NCI-H2081 treated with DMSO at 0.1 percent for 48 hours (cell line): ENCODE measurements at regions not wholly inside any gene's neighbourhood (a gene's known extent, or its start where the extent isn't known, plus 50 kb on each side); places are given as distances from the start of the nearest gene placed in this dataset.

Experiments
- DNase-seq: peaks from one replicate; lab custom pipeline; 2025; lab: John Stamatoyannopoulos, UW

DNA sequence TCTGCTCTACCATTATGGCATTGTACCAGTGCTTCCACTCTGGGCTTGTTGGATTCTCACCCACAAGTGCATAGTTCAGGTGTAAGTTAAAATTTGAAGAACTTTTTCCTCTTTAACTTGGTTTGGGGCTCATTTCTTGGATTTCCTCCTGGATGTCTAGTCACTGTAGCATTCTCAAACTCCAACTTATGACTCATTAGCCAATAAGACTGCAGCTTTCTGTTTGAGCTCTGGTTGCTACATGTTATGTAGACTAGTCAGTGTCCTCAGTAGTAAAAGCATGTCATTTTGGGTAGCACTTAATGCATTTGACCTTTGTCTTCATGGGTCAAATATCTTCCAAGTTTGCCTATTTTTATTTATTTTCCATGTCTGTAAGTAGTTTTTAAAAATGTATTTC, 790.8 kb downstream of the BRINP1 start:
- no peak for DNase-seq

DNA sequence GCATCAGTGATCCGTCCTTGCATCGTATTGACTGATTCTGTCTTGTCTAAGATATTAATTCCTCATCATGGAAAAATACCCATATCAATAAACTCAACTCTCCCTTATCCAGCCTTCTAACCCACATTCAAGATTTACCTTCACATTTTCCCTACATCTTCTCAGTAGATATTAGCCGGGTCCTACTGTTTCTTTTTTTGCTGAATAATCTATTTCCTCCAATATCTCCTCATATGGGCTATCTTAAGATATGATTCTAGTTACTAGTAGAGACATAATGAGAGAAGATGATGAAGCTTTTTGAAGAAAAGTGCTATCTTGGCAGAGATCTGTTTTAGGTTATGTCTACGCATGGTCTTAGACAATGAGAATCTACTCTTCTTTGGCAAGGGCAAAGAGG, 785.8 kb downstream of the BRINP1 start:
- DNase-seq, result no peak

DNA sequence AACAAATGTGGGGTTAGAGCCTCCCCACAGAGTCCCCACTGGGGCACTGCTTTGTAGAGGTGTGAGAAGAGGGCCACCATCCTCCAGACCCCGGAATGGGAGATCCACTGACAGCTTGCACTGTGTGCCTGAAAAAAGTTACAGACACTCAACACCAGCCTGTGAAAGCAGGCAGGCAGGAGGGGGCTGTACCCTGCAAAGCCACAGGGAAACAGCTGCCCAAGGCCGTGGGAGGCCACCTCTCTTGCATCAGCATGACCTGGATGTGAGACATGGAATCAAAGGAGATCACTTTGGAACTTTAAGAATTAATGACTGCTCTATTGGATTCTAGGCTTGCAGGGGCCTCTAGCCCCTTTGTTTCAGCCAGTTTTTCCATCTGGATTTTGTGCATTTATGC, 782.3 kb downstream of the BRINP1 start:
- DNase-seq, result no peak

DNA sequence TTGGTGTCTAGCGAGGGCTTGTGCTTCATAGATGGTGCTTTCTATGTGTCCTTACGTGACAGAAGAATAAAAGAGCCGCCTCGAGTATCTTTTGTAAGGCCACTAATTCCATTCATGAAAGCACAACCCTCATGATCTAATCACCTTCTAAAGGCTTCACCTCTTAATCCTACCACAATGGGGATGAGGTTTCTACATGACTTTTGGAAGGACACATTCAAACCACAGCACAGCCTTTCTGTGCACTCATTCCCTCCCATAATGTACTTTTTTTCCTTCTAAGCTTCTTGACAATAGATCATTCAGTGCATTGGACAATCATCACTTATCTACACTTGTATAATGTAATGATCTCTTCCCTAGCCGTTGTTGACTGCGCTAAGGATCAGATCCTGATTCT, 774.8 kb downstream of the BRINP1 start:
- no peak for DNase-seq

DNA sequence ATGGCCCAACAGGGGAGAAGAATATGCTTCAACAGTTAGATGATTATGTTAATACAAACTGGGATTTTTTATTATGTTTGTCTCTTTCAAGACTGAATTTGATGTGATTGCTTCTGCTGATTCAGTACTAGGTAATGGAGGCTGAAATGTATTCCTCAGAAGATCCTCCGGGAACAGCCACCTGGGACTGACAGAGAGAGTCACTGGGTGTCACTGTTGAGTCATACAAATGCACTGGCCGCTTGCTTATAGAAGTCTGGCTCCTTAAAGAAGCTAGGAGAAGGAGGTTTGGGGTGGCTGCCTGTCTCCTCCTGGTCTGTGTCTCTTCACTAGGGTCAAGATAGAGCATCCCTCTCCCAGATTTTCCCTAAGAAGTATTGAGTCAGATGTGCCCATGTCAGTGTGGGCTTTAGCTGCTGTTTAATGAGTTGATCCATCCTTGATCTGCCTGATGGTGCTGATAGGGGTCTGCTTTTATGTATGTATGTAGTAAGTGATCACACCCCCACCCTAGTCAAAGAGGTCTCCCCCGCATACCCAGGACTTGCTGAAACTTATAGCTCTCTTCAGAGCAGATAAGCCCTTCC, 773.4 kb downstream of the BRINP1 start:
- peak; percentile 48 for DNase-seq

DNA sequence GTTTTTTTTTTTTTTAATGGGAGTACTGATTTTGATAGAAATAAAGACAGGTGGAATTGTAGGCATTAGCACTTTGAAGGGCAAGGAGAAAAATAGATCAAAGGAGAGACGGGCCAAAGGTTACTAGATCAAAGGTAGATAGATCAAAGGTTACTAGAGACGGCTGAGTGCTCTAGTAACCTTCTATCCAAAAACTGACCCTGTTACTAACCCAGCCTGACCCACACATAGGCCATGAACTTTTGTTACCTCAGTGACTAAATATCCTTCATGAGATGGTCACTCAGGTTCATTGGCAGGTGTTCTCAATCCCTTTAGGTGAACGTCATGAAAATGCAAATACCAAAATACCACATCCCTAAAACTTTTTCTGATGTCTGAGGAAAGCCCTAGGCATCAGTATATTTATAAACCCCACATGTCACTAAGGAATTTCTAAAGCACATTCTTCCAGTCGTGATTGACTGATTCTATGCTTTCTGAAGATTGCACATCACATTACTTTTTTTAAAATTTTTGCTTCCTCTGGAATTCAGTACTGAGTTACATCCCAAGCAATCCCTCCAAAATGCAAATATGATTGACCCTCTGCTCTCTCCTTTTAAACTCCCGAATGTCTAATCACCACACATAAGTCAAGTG, 772.7 kb downstream of the BRINP1 start:
- DNase-seq, result no peak

DNA sequence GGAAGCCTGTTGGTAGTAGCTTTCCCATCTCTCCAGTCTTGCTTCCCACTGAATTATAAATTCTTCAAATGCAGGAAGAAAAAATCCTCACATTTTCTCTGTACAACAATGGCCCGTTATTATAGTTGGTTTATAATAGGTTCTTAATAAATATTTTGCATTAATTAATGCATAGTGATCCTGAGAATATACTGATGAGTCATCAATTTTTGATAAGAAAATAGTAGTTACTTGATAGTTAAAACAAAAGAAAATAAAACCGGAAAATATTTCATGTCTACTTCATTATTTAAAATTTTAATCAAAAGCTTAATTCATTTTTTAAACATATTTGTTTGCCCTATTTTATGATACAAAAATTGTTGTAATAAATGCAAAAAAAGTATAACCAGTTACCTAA, 762.6 kb downstream of the BRINP1 start:
- no peak for DNase-seq

DNA sequence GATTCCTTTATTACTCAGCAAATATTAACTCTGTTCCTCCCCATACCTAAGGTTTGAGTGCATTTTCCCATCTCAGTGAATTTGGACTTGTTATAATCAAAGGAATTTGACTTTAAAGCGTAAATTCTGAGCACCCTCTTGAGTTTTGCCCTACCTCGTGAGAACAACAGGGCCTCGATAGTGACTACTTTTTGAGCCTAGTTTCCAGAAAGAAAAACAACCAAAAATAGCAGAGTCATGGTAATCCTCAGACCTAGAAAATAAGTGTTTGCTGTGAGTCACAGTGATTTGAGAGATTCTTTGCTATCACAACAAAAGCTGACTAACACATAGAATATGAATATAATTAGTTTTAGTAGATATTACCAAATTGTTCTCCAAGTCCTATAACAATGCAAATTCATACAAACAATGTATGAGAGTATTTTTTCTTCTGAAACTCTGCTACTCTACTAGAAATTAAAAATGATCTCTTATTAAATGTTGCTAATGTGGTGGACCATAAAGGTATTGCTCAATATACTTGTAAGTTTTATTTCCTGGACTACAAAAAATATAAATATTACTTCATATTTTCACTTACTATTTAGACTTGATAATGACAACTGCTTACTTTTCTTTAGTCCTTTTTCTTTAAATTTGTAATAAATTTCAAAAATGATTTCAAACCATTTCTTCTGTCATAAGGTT, 759.7 kb downstream of the BRINP1 start:
- no peak for DNase-seq

DNA sequence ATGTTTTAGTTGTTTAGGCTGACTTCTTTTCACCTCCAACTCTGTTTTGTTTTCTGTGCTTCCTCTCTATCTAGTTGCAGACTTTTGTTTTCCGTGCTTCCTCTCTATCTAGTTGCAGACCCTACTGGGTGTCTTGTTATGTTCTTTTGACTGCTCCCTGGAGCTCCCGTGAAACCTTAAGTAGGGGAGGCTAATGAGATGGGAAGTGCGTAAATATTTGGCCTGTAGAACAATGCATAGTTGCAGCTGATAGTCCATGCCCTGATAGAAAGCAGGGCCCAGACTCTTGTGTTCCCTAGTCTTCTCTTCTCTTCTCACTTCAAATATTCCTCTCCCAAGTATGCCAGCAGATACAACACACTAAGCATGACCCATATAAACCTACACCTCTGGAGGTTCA, 757.0 kb downstream of the BRINP1 start:
- no peak for DNase-seq

DNA sequence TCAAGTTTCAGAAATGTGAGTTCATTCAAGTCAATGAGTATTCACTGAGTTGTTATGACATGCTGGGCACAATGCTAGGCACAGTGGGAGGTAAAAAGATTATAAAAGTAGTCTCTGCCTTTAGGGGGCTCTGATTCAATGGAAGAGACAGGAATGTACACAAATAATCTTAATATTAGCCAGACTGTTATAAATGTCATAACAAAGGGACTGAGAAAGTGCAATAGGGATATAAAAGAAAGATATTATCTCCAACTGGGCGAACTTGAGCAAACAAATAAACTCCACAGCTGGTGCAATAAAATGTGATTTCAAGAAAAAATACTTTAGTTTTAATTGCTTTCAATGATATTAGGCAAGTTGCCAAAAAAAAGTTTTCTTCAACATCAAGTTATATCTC, 755.2 kb downstream of the BRINP1 start:
- DNase-seq, result no peak

DNA sequence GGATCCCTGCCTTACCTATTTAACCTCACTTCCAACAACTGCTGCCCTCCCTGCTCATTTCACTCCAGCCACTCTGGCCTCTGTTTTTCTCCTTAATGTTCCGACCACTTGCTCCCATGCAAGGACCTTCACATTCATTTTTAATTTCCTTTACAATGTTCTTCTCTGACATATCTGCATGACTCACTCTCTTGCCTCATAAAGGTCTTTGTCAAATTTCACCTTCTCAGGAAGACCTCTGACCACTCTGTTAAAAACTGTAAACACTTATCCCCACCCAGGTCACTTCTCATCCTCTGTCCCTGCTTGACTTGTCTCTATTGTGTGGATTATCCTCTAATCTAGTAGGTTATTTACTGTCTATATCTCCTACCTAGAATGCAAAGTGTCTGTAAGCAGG, 751.2 kb downstream of the BRINP1 start:
- DNase-seq, result no peak

DNA sequence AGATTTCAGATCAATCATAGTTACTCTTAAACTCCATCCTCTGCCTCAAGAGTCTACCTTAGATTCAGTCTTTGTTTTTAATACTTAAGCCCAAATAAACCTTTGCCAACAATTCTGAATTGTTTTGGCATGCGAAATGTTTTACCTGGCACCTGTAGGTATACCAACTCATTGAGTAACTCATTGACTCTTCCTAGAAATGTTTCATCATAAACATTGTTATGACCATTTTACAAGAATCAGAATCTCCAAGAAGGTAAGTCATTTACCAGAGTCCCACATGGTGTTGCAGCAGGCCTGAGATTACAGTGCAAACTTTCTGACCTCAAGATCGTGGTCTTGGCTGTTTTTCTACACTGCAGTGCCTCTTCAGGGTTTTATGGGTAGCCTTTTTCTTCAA, 750.4 kb downstream of the BRINP1 start:
- DNase-seq, result no peak

DNA sequence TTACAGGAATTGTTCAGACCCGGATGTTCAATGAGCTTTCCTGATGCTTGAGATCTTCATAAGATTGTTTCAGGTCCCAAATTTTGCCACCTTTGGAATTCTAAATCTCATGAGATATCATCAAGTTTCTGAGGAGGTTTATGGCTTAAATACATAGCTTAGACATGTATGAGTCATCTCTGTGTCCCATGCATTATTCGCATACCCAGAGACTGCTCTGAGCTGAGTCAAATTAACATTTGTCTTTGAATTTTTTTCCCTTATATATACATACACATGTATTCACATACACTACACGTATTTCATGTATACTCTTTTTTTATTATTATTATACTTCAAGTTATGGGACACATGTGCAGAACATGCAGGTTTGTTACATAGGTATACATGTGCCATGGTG, 744.6 kb downstream of the BRINP1 start:
- DNase-seq, result no peak

DNA sequence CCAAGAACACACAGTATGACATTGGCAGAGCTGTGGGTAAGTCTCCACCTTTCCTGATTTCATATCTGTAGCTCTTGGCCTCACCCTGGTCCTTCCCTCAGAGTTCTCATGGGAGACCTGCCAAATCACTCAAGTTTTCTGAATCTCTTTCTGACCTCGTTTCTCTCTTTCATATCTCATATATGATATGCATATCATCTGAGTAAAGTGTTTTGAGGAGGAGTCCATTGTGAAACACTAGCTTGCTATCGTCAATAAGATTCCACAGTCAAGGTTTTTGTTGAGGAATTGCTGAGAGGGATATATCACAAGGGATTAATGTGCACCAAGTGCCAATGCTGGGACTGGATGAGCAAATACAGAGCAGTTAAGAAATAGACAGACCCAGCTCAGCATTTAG, 739.2 kb downstream of the BRINP1 start:
- DNase-seq, result no peak

DNA sequence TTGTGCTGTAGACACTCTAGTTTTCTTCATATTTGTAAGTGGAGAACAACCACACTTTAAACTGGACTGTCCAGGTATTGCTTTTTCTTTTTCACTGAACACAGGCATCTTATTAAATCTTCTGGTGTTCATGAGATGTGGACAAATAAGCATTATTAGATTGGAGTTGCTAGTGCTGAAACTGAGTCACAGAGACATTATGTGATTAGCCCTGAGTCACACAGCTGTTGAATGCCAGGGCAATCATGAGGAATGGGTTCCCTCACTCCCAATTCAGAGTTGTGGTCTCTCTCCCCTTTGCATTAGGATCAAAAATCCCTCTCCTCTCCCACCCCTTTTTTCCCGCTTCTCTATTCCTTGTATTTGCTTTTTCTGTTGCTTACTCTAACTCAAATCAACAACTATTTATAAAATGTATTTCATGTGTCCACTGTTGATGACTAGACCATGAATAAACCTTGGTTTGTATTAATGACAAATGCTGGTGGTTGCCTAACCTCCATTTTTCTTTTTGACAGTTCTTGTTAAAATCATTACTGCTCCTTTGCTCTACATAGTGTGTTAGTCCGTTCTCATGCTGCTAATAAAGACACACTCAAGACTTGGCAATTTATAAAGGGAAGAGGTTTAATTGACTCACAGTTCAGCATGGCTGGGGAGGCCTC, 738.2 kb downstream of the BRINP1 start:
- DNase-seq, result no peak

DNA sequence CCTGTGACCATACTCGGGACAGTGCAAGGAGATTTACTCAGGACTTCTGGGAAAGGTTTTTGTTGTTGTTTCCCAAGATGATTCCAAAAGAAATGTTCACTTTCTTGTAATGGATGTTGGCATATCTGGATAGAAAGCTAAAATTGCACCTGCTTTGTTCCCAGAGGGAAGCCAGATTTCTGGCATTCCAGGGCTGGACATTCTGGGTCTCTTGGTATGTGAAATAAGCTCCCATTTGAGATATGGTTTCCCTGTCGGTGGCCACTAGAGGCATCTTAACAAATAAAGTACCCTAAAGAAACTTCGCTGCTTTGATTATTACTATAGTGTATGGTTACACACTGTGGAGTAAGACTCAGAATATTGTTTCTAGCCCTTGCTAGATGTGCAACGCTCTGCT, 737.3 kb downstream of the BRINP1 start:
- no peak for DNase-seq

DNA sequence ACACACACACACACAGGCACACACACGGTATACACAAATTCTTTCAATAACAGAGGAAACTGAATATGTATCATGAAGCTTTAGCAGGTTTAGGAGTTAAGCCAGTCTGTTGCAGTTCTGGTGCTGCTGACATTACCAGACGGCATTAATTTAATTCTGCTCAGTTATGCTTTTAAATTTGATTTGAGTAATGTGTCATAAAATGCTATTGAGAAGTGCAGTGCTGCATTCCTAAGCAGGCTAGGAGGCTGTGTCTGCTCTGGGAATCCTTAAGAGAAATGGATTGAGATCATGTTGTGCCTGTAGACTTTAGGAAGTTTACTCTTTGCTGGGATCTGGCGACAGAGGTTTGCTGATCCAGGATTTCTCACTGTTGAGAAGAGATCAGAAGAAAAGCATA, 733.8 kb downstream of the BRINP1 start:
- DNase-seq, result no peak

DNA sequence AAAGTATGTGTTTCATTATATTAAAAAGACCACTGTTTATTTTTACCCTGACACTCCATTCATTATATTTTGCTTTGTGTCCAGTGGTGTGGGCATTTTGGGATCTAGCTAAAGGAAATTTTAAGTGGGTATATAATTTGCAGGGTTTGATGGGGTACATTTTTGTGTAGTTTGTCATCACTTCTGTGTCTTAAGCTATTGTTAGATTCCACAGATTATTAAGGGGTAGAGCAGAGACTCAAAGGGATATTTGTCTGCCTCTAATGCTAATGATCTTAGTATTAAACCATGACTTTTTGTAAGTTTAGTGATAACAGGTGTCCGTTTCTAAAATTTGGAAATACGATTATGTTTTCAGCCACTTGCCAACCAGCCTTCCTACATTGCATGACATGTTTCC, 731.6 kb downstream of the BRINP1 start:
- no peak for DNase-seq

DNA sequence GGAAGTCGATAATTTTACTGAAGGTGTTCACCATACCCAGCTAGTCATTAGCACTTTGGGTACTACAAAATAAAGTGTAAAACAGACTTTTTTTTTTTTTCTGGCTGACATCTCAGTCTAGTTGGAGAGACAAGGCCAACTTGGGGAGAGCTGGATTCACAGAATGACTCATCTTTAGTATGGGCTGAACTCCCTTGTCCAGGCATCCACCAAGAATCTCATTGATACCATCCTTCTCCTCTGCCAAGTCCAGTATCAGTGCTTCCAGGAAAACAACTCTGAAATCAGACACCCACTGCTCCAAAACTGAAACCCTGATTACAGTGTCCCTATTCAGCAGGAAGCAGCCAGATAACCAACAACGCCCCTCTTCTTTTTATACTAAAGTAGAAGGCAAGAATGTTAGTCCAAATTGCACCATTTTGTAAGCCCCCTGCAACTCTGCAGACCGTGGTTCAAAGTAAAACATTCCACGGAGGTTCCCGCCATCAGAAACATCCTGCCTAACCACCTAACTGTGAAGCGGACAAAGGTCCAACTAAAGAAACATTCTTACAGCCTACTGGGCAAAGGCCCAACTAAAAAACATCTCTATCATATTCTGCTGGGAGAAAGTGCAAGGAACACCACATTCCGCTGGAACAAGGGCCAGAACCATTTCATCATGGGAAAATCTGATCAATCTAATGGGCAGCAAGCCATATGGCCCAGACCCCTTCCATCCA, 728.2 kb downstream of the BRINP1 start:
- DNase-seq, result no peak

DNA sequence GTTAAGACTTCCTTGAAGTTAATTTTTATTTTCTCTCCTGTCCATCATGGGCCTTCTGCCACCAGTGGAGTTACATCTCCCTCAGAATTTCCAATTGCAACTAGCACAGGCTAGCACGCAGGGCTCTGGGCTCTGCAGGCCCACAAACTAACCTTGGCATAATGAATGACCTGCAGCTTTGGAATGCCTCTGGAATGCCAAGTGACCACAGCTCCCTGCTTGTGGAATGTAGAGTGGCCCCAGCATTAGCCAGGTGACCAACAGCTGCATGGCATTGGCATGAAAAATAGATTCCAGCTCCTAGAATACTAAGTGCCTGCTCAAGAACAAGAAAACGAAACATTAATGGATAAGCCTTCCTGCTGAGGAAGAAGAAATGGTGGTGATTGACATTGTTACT, 726.1 kb downstream of the BRINP1 start:
- DNase-seq, result no peak

DNA sequence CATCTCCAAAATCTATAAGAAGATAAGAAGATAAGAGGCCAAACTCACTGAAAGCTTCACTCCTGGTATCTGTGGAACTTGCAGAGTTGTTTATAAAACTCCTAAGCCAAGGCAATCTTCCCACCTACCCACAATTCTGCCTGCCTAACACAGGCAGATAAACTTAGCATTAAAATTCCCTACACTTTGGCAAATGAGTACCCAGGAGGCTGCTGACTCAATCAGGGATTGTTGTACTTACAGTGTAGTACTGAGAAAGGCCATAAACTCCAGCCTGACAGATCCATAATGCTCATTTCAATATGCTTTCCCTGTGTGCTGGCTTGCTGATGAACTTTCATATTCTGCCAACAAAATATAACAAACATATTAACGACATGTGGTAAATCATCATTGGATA, 725.2 kb downstream of the BRINP1 start:
- no peak for DNase-seq

DNA sequence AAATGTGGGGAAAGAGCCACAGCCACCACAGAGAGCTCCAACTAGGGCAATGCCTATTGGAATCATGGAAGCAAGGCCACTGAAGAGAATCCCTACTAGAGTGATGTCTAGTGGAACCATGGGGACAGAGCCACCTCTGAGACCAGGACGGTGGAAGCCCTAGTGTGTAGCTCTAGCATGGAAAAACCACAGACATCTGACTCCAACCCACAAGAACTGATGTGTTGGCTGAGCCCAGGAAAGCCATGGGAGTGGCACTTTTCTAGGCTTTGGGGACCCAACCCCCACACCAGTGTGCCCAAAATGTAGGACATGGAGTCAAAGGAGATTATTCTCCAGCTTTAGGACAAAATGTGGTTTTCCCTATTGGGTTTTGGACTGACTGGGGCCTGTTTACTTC, 721.9 kb downstream of the BRINP1 start:
- DNase-seq, result no peak

DNA sequence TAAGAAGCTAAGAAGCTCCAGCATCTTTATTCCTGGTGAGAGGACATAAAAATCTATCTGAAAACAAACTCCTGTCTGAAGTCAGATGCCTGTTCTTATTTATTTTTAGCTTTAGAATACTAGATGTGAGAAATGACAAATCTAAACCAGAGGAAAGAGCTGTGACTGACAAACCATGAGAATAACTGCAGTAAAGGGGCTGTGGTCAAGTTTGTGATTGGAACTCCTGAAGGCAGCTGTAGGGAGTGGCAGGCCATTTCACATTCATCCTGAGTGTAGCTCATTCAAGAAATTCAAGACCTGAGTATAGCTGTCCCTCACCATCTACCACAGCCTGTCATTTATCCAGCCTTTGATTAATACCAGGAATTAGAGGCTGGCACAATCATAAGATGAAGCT, 718.8 kb downstream of the BRINP1 start:
- no peak for DNase-seq
